GOT3 (cell line): ENCODE measurements at regions not wholly inside any gene's neighbourhood (a gene's known extent, or its start where the extent isn't known, plus 50 kb on each side); places are given as distances from the start of the nearest gene placed in this dataset.

ENCODE experiments used
- DNase-seq: peaks from one replicate; lab custom pipeline; 2025; ENCODE audit warnings: mixed read lengths; lab: John Stamatoyannopoulos, UW

- DNase-seq = no peak
Measured at GRCh38 chr10:8229153-8229552, 174.7 kb downstream of the GATA3 start.

GRCh38 chr10:8230902-8231301 lies 176.4 kb downstream of the GATA3 start:
- no peak for DNase-seq

DNA sequence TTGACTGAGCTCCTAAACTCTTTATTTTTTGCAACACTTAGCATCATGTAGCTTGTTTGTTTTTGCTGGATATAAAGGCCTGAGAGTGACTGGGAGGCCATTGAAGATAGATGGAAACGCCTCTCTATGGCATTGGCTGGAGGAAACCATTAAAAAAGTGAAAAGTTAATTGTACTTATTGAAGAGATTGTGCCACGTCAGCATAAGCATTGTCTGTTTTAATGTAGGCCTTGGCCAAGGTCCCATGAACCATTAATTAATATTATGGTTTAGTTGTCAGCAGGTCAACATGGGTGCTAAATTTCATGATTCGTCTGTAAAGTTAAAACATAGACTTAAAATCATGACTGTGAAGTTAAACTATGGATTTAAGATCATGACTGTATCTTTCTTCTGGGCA lies 178.6 kb downstream of the GATA3 start:
- DNase-seq = no peak

GRCh38 chr10:8233832-8234259 lies 179.4 kb downstream of the GATA3 start:
- DNase-seq = no peak

- DNase-seq = no peak
Measured at GRCh38 chr10:8235253-8236027, 181.0 kb downstream of the GATA3 start.

DNA sequence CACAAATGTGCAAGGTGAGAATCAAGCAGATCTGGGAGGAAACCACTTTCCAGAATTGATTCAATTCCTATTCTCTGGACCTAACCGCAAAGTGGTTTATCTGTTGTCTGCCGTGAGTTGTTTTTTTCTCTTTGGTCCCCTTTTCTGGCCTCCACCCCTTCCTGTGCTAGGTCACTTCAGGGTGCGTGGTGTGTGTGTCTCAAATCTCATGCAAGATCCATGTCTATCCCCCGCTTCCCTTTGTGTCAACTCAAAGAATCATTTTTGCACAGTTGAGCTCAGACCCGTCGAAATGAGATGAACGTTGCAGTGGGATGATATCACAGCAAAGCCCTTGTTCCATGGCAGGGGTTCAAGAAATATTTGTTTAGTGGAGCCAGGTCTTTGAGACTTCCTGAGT lies 184.5 kb downstream of the GATA3 start:
- no peak for DNase-seq

DNA sequence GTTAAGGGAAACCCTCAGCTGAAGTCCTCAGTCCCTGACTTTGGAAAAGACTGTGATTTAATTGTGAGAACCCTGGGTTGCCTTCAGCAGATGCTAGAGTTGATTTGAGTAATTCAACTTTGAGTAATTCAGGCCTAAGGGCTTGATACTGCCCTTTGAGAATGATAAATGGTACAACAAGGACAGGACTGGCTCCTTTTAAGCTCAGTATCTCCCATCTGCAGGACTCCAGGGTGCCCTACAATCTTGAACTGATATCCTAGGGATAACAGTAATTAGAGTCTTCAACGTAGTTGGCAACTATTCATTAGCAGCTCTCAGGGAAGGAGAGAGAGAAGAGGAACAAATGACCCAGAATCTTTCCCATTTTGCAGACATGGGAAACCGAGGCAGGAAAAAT lies 186.4 kb downstream of the GATA3 start:
- no peak for DNase-seq

DNA sequence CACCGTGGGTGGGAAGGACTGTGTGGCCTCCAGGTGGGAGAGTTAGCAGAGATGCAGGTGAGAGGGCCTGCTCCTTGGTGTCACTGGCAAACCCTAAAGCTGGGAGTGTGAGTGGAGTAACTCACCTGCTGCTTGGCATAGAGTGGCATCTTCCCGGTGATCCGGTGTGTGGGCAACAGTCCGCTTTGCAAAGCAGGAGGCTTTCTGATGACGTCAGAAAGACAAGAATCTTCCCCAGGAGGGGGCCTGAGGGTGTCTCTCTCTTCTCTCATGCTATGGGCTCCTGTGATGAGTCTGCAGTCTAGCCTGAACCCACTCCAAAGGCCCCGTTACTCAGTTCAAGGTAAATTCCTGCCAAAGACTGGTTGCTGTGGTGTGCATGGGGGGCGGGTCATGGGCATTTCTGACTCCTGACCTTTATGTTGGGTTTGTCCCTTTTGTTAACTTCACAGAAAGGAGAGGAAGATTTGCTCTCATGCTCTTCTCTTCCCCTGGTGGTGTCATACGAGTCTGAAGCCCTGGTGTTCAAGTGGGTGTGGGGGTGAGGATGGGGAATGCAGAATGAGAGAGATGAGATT lies 187.9 kb downstream of the GATA3 start:
- DNase-seq = no peak

DNA sequence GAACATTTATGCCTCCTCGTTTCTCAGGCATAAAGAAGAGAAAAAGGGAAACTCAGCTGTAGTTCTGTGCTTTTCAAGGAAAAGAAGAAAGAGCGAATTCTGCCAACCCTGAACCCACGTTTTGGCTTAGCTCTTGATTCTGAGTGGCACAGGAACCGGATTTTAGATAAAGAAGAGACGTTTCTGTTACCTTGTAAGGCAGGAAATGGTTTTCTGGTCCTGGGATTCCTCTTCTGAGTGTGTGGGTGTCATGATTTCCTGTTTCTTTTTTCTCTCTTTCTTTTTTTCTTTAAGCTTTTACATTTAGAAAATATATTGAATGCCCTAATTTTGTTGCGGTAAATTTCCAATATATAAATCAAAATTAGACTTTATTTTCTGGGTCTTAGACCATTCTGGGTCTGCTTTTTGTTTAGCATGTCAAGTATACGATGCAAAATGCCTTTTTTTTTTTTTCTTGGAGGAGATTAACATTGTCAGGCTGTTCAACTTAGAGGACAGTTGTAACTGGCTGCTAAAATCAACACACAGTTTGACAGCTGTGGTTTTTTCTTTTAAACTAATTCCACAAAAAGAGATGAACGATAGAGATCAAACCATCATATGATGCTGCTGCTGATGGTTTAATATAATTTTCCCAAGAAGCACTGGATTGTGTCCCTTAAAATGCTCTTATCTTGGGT lies 190.8 kb downstream of the GATA3 start:
- DNase-seq = no peak

GRCh38 chr10:8245814-8246142 lies 191.3 kb downstream of the GATA3 start:
- DNase-seq = no peak

DNA sequence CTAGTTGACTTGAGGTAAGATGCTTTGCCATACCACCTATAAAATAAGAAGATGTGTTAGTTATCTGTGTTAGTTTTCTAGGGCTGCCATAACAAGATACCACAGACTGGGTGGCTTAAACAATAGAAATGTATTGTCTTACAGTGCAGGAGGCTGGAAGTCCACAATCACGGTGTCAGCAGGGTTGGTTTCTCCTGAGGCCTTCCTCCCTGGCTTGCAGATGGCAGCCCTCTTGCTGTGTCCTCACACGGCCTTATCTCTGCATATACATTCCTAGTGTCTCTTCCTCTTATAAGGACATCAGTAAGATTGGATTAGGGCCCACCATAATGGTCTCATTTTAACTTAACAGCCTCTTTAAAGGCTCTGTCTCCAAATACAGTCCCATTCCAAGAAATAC lies 192.1 kb downstream of the GATA3 start:
- no peak for DNase-seq

DNA sequence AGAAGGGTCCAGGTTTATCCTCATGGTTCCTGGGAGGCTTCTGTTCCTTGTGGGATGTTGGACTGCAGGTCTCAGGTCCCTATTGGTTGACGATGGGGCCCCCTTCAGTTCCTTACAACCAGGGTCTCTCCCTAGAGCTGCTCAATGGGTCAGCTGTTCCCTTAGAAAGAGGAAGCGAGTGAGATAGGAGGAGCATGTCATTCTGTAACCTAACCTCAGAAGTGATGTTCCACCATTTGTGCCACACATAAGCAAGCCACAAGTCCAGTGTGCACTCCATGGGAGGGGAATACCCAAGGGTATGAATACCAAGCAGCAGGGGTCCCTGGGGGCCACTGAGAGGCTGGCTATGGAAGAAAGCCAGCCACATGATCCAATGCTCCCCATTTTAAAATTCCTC lies 192.7 kb downstream of the GATA3 start:
- DNase-seq = no peak

- DNase-seq = no peak
Measured at GRCh38 chr10:8248868-8249267, 194.4 kb downstream of the GATA3 start.

- DNase-seq = no peak
Measured at GRCh38 chr10:8254350-8254749, 199.9 kb downstream of the GATA3 start.

GRCh38 chr10:8255301-8255700 lies 200.8 kb downstream of the GATA3 start:
- DNase-seq = no peak

DNA sequence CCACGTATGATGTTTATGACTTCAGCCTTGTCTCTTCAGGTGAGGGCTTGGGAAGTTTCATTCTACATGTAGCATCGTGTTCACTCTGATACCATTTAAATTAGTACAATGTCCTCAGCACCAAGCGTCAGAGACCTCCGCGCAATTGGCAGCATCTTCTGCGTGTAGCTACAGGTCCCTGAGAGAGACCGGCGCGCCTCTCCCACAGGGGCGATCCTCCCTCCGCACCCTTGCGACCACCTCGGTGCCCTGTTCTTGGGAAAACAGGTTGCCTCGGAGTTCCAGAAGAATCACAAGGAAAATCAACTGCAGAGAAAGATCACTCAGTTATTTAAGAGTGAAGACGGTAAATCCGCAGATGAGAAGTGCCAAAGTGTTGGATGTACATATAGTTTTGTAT lies 206.2 kb downstream of the GATA3 start:
- no peak for DNase-seq

GRCh38 chr10:8262317-8262716 lies 207.8 kb downstream of the GATA3 start:
- DNase-seq = no peak

DNA sequence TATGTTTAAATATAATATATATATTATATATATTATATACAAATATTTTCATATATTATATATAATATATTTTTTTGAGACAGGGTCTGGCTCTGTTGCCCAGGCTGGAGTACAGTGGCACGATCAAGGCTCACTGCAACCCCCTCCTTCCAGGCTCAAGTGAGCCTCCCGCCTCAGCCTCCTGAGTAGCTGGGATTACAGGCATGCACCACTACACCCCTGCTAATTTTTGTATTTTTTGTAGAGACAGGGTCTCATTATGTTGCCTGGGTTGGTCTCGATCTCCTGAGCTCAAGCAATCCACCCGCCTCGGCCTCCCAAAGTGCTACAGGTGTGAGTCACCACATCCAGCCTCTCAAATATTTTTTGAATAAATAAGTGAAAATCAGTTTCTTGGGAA lies 215.5 kb downstream of the GATA3 start:
- DNase-seq = no peak

DNA sequence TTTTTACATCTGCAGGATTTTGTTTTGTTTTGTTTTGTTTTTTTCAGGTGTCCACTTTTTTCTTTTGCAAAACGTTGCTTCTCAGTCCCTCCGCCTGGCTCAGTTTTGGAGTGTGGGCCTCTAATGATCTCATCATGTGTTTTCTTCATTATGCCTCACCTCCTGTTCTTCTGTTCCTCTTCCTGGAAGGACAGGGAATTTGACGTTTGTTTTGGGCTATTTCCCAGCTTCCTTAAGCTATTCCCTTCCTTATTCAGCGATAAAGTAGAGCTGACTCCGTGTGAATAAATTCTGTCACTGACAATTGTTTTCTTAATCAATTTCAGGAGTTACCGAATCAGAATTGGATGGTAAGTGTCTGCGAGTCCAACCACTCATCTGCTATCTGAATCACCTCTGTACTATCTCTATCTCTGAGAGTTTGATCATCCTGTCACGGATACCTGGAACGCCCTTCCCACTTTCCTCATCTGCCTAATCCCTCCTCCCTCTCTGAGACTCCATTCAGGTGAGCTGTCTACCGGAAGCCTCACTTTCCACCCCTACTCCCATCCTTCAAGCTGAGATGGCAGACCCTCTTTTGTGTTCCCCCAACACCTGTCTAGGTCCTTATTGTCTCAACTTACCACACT lies 218.4 kb downstream of the GATA3 start:
- no peak for DNase-seq

DNA sequence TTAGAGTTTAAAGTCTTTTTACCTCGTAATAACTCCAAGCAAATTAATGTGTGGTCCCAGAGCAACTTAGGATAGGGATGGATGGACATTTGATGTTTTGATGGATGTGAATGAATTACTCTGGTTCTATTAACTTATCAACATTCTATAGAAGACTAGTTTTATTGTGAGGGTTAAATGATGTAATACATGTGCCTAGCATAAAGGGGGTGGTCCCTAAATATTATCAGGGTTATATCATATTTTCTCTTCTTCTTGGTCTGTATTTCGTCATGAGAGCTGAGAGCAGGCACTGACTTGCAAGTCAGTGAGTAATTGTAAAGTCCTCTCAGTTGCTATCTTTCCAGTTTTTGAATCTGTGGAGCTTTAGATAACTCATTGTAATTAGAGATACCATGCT lies 219.3 kb downstream of the GATA3 start:
- no peak for DNase-seq

- DNase-seq = no peak
Measured at GRCh38 chr10:8275911-8276310, 221.4 kb downstream of the GATA3 start.

GRCh38 chr10:8278099-8278498 lies 223.6 kb downstream of the GATA3 start:
- DNase-seq = no peak

- no peak for DNase-seq
Measured at GRCh38 chr10:8279598-8279997, 225.1 kb downstream of the GATA3 start.
